HUES6 (cell line): ENCODE measurements at regions not wholly inside any gene's neighbourhood (a gene's known extent, or its start where the extent isn't known, plus 50 kb on each side); places are given as distances from the start of the nearest gene placed in this dataset.

Experiments used
- H3K27ac ChIP-seq: 2 replicates; pipeline ENCODE4 v1.7.0; 2013; ENCODE audit warnings: low read depth, mild to moderate bottlenecking, low read length, inconsistent platforms
- H3K27me3 ChIP-seq: 2 replicates; pipeline ENCODE4 v1.6.1; 2013; ENCODE audit warnings: low read length; ENCODE audit not compliant: control insufficient read depth, insufficient read depth
- H3K36me3 ChIP-seq: 2 replicates; pipeline ENCODE4 v1.6.1; 2013; ENCODE audit warnings: low read length; ENCODE audit not compliant: control insufficient read depth, insufficient read depth
- H3K4me1 ChIP-seq: 2 replicates; pipeline ENCODE4 v1.6.1; 2013; ENCODE audit warnings: low read length; ENCODE audit not compliant: control insufficient read depth, insufficient read depth
- H3K4me3 ChIP-seq: 2 replicates; pipeline ENCODE4 v1.5.1; 2013; ENCODE audit warnings: low read depth, low read length
- H3K9ac ChIP-seq: one replicate; pipeline ENCODE4 v1.6.1; 2013; ENCODE audit warnings: mild to moderate bottlenecking, low read length
- H3K9me3 ChIP-seq: 2 replicates; pipeline ENCODE4 v1.6.1; 2013; ENCODE audit warnings: low read depth, low read length; ENCODE audit not compliant: control insufficient read depth, insufficient read depth

DNA sequence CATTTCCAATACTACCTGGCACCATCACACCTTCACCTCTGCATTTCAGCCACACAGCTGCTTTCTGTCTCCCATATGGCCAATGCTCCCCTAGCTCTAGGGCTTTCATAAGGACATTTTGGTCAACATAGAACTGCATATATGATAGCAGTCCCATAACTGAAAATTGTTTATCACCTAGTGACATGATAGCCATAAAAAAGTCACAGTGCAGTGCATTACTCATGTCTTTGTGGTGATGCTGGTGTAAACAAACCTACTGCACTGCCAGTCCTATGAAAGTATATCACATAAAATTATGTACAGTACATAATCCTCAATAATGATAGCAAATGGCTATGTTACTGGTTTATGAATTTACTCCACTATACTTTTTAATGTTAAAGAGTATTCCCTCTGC, 221.0 kb downstream of the NAF1 start:
- H3K27ac ChIP-seq: no peak overlapping the region
- H3K36me3 ChIP-seq: no peaks in the 10 kb centered on the region
- no peaks in the 10 kb centered on the region for H3K4me1 ChIP-seq
- no peaks in the 10 kb centered on the region for H3K9me3 ChIP-seq
- H3K27me3 ChIP-seq: no peaks in the 10 kb centered on the region
- H3K4me3 ChIP-seq: no peak overlapping the region
- no peak overlapping the region for H3K9ac ChIP-seq

DNA sequence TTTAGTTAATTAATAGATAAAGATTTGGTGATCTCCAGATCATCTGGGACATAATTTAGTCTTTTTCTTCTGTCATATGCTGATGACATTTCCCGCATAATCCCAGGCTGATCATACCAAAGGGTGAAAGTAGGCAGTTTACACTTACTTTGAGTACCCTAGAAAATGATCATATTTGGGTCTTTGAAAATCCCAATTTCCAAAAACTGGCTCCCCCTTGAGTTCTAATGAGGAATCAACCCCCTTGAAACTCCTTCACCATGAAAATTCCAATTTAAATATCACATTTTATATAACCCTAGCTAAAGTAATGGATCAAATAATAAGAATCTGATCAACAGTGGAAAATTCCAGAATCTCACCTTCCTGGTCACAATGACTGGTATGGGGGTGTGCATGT, 223.4 kb downstream of the NAF1 start:
- no peak overlapping the region for H3K27ac ChIP-seq
- H3K9ac ChIP-seq: no peak overlapping the region
- H3K36me3 ChIP-seq: no peaks in the 10 kb centered on the region
- no peak overlapping the region for H3K4me3 ChIP-seq
- no peaks in the 10 kb centered on the region for H3K27me3 ChIP-seq
- no peaks in the 10 kb centered on the region for H3K9me3 ChIP-seq
- no peaks in the 10 kb centered on the region for H3K4me1 ChIP-seq

DNA sequence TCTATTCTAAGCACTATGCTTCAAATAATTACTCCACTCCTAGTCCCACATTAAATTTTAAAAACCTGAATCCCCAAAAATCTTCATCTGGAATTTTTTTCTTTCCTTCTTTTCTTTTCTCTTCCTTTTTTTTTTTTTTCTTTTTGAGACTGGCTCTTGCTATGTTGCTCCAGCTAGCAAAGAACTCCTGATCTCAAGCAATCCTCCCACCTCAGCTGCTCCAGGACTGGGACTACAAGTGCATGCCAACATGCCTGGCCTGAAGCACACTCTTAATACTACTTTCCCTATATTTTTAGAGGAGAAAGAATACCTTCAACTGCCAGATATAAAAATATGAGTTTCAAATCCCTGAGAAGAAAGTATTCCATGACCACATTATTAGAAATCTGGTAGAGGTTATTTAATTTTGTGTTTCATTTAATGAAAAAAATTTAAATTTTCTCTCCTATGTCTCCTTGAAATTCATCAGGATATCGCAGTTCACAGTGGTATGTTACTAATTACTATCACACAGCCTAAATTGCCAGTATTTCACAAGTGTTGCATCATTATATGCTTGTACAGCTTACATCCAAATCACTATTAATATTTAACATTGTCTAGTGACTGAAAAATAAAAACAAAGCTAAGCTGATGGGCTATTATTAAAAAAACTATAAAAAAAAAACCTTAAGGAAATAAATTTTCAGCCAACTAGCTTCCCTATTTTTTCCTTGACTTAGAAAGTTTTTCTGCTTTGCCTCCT, 227.8 kb downstream of the NAF1 start:
- Histone ChIP-seq H3K4me3 (no peak overlapping the region), H3K9ac (no peak overlapping the region), H3K9me3 (no peaks in the 10 kb centered on the region), H3K27ac (no peak overlapping the region), H3K36me3 (no peaks in the 10 kb centered on the region), H3K4me1 (no peaks in the 10 kb centered on the region), H3K27me3 (no peaks in the 10 kb centered on the region)

DNA sequence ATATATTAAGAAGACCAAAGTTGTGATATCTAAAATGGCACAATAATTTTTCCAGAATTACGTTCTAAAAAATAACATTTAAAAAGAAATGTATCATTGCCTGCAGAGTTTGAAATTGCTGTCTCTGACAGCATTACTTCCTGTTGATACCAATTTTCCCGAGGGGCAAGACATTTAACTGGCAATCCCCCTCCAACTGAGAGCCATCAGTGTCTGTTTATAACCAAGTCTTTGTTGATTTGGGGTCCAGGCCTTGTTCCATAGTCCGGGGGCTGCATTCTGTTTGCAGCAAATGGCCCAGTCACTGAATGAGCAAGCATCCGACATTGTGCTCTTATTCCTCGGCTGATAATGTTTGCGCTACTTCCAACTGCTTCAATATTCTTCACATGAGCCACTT, 231.5 kb downstream of the NAF1 start:
- no peak overlapping the region for H3K9ac ChIP-seq
- no peaks in the 10 kb centered on the region for H3K36me3 ChIP-seq
- no peaks in the 10 kb centered on the region for H3K4me1 ChIP-seq
- no peaks in the 10 kb centered on the region for H3K9me3 ChIP-seq
- H3K4me3 ChIP-seq: no peak overlapping the region
- no peak overlapping the region for H3K27ac ChIP-seq
- H3K27me3 ChIP-seq: no peaks in the 10 kb centered on the region

DNA sequence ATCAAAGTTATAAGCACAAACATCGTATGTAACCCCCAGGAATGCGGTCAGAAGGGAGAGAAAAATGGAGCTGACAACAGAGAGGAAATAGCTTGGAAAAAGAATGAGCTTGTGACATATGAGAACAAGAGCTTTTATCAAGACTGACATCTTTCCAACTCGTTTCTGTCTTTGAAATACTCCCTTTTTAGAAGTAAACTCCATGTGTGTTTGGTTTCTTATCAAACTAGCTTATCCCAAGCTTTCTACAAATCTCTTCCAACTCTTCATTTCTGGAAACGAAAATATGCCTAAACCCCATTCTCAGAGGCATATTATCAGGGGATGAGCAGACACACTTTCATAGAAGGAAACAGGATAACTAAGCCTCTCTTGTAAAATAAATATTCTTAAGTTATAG, 235.4 kb downstream of the NAF1 start:
- Histone ChIP-seq H3K36me3 (no peaks in the 10 kb centered on the region), H3K9me3 (no peaks in the 10 kb centered on the region), H3K27ac (no peak overlapping the region), H3K4me3 (no peak overlapping the region), H3K9ac (no peak overlapping the region), H3K27me3 (no peaks in the 10 kb centered on the region), H3K4me1 (peaks cover 14% of the 10 kb centered on the region)

DNA sequence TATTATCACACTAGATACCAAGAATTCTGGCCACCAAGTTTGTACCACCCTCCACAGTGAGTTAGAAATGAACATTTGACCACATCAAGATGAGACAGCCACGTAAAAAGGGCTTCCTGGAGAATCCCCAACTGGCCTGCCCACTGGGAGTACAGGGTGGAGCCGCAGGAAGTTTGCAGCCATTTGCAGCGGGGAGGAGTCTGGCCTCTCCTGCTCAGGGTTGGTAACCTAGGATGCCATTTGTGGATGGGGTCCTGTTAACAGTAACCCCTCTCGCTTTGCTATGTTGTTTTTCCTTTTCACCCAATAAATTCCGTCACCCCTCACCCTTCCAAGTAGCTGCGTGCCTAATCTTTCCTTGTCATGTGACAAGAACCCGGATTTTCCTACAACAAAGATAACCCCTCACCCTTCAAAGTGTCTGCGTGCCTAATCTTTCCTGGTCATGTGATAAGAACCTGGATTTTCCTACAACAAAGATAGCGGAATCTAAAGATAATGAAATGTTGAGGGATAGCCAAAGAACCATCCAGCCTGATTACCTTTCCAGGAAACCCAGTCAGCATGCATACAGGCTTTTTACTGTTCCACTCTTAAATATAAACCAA, 245.4 kb downstream of the NAF1 start:
- Histone ChIP-seq H3K4me1 (peaks cover 10% of the 10 kb centered on the region; the same call in 1 of the 2 replicates), H3K9me3 (peaks cover 2% of the 10 kb centered on the region; the same call in 1 of the 2 replicates), H3K9ac (no peak overlapping the region), H3K36me3 (no peaks in the 10 kb centered on the region), H3K27ac (no peak overlapping the region), H3K4me3 (no peak overlapping the region), H3K27me3 (no peaks in the 10 kb centered on the region)

DNA sequence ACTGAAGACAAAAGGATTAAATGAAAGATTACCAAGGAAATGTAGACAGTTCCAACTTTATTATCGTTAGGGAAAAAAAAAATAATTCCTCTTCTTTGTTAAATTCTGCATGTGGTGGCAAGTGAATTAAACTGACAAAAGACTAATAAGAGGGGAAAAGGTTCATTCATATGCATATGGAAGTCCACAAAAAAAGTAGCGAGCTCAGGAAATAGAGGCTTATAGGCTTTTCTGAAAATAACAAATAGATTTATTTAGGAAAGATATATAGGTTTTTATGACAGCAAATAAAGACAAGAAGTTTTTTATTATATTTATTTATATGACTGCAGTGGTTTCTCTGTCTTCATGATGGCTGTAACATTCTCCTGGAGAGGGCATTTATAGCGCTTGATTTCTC, 246.0 kb downstream of the NAF1 start:
- no peak overlapping the region for H3K4me3 ChIP-seq

DNA sequence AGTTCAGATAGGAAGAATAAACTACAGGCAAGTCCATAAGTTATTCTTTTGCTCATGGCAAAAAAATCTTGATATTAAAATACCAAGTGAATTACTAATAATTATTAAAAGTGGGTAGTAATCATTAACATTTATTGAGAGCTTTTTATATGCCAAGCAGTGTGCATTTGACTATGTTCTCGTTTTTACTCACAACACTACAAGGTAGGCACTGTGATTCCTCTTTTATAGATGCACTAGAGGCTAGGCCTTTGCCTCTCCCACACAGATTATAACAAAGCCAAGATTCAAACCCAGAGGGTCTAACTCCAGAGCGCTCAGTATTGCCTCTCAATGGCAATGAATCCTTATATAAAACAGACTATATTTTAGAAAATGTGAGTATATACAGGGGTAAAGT, 254.2 kb downstream of the NAF1 start:
- Histone ChIP-seq H3K9me3 (peaks cover 2% of the 10 kb centered on the region; the same call in 1 of the 2 replicates), H3K4me3 (no peak overlapping the region), H3K27me3 (no peaks in the 10 kb centered on the region), H3K27ac (no peak overlapping the region), H3K36me3 (no peaks in the 10 kb centered on the region), H3K9ac (no peak overlapping the region), H3K4me1 (no peaks in the 10 kb centered on the region)

More for the DNA sequence above, 246.0 kb downstream of the NAF1 start:
- Histone ChIP-seq H3K36me3 (no peaks in the 10 kb centered on the region), H3K9ac (no peak overlapping the region), H3K27ac (0 out of 2 replicates have a peak overlapping the region, but pooled peaks have one; percentile 1), H3K27me3 (no peaks in the 10 kb centered on the region), H3K9me3 (peaks cover 2% of the 10 kb centered on the region; the same call in 1 of the 2 replicates), H3K4me1 (peaks cover 10% of the 10 kb centered on the region; the same call in 1 of the 2 replicates)

DNA sequence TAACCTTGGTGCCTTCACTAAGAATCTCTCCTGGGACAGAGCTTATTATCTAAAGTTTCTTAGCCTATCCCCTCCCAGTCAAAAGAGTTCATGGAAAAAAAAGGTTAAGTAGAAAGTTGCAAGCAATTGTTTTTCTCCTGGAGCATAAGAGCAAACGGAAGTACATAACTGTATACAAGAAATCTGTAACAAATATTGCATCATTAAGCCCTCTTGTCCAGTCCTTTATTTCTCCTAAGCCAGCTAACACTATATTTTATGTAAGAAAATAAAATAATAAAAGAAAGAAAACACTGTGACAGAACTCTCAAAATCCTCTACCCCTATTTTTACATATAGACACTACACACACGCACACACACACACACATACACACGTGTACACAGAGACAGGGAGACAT, 255.3 kb downstream of the NAF1 start:
- Histone ChIP-seq H3K27me3 (no peaks in the 10 kb centered on the region), H3K27ac (no peak overlapping the region), H3K4me3 (no peak overlapping the region), H3K9me3 (peaks cover 10% of the 10 kb centered on the region), H3K4me1 (no peaks in the 10 kb centered on the region), H3K9ac (no peak overlapping the region), H3K36me3 (no peaks in the 10 kb centered on the region)

DNA sequence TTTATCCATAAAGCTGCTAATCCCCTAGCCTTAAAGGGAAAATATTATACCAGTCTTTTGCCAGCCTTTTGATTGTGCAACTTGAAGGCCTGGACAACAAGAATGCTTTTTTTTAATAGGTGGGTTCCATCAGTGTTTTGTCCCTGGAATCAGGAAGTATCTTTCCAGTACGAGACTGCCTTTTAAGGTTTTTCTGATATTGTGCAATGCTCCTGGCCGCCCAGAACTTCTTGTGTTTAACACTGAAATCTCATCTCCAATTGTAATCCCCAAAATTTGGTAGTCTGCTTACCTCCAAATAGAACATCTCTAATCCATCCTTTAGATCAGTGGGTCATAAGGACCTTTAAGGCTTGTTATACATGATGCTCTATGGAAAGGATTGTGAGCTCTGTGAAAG, 256.7 kb downstream of the NAF1 start:
- Histone ChIP-seq H3K9ac (no peak overlapping the region), H3K4me1 (no peaks in the 10 kb centered on the region), H3K4me3 (no peak overlapping the region), H3K9me3 (peaks cover 21% of the 10 kb centered on the region), H3K36me3 (no peaks in the 10 kb centered on the region), H3K27ac (no peak overlapping the region), H3K27me3 (no peaks in the 10 kb centered on the region)

DNA sequence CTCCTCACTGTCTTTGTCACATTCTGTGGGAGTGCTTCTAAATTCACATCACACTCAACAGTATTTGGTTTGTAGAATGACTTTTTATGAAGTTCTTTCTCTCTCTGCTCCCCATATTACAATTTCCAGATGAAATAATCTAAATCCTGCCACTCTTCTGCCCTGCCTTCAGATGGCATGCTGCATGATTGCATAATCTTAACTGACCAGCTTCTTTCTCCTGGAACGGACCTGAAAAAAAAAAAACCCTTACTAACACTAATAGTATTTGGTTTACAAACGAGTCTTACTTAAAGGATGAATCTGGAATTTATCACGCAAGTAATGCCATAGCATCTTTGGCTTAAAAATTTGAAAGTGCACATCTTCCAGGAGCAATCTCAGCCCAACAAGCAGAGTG, 272.3 kb downstream of the NAF1 start:
- Histone ChIP-seq H3K4me3 (no peak overlapping the region), H3K27ac (no peak overlapping the region), H3K9me3 (no peaks in the 10 kb centered on the region), H3K4me1 (peaks cover 10% of the 10 kb centered on the region), H3K27me3 (no peaks in the 10 kb centered on the region), H3K9ac (no peak overlapping the region), H3K36me3 (no peaks in the 10 kb centered on the region)
